ENCODE measurements at regions not wholly inside any gene's neighbourhood (a gene's known extent, or its start where the extent isn't known, plus 50 kb on each side); places are given as distances from the start of the nearest gene placed in this dataset.
"Not testable (repeated sequence)": the region's sequence is repeated elsewhere in the genome, so short reads cannot be mapped to it uniquely, and the experiment has no call there.

- H3K4me3 ChIP-seq (ENCODE audit: low read depth, low read length) = no peak overlapping the region
- DNase-seq (ENCODE audit: low read depth) = no peak
- TF ChIP-seq CTCF (IDR thresholded peaks at IDR 0.05; ENCODE audit: insufficient read depth, low read depth, low read length) = no peak
Observed at GRCh38 chr11:97684486-97685439, 1295.0 kb downstream of the JRKL start.

GRCh38 chr11:97685695-97686094 lies 1295.9 kb downstream of the JRKL start:
- no peak for DNase-seq (ENCODE audit: low read depth)
- no peak overlapping the region for H3K4me3 ChIP-seq (ENCODE audit: low read depth, low read length)
- no peak for TF ChIP-seq CTCF (IDR thresholded peaks at IDR 0.05; ENCODE audit: insufficient read depth, low read depth, low read length)

GRCh38 chr11:97687111-97687510 lies 1297.3 kb downstream of the JRKL start:
- H3K4me3 ChIP-seq (ENCODE audit: low read depth, low read length) = no peak overlapping the region
- DNase-seq (ENCODE audit: low read depth) = no peak
- no peak for TF ChIP-seq CTCF (IDR thresholded peaks at IDR 0.05; ENCODE audit: insufficient read depth, low read depth, low read length)

- no peak for TF ChIP-seq CTCF (IDR thresholded peaks at IDR 0.05; ENCODE audit: insufficient read depth, low read depth, low read length)
Observed at GRCh38 chr11:97691061-97691460, 1301.2 kb downstream of the JRKL start.

GRCh38 chr11:97702951-97703350 lies 1313.1 kb downstream of the JRKL start:
- no peak overlapping the region for H3K4me3 ChIP-seq (ENCODE audit: low read depth, low read length)
- TF ChIP-seq CTCF (IDR thresholded peaks at IDR 0.05; ENCODE audit: insufficient read depth, low read depth, low read length) = no peak
- no peak for DNase-seq (ENCODE audit: low read depth)

More at GRCh38 chr11:97691061-97691460, 1301.2 kb downstream of the JRKL start:
- no peak overlapping the region for H3K4me3 ChIP-seq (ENCODE audit: low read depth, low read length)
- no peak for DNase-seq (ENCODE audit: low read depth)

- TF ChIP-seq CTCF (IDR thresholded peaks at IDR 0.05; ENCODE audit: insufficient read depth, low read depth, low read length) = no peak
- no peak overlapping the region for H3K4me3 ChIP-seq (ENCODE audit: low read depth, low read length)
- DNase-seq (ENCODE audit: low read depth) = peak; percentile 13
Observed at GRCh38 chr11:97703851-97704250, 1314.0 kb downstream of the JRKL start.

GRCh38 chr11:97705441-97705840 lies 1315.3 kb upstream of the CNTN5 start:
- DNase-seq (ENCODE audit: low read depth); H3K4me3 ChIP-seq (ENCODE audit: low read depth, low read length): not testable (repeated sequence)

Measured in fibroblast of villous mesenchyme (primary cell).